Pancreas (tissue), 10 donors: ENCODE measurements at regions not wholly inside any gene's neighbourhood (a gene's known extent, or its start where the extent isn't known, plus 50 kb on each side); places are given as distances from the start of the nearest gene placed in this dataset.

ENCODE experiments used
- ATAC-seq, 4 donors: fragments of 200-7000 bp; cut with Tn5 transposase; one replicate each; pipeline versions ENCODE4 v1.8.0 to v1.9.1; 2020; ENCODE audit warnings: mild to moderate bottlenecking in 4 of 4, moderate library complexity in 4 of 4
- DNase-seq, 6 donors: peaks; one replicate each; pipeline ENCODE4 v3.0.0-alpha.2; 2020
- FAIRE-seq: peaks from 2 replicates; lab custom pipeline; 2012; peaks lifted over from hg19 to GRCh38; lab: Jason Lieb, UNC
- H3K27ac ChIP-seq, 4 donors: fragments of 200-600 bp; sonication (generic); 1 replicate in 3 of 4; 2 replicates in 1 of 4; pipeline versions ENCODE4 v1.5.0 to v1.8.0; 2020
- H3K27me3 ChIP-seq, 4 donors: fragments of 200-600 bp; one replicate each; pipeline ENCODE4 v1.8.0; 2021
- H3K36me3 ChIP-seq, 3 donors: fragments of 200-600 bp; sonication (generic) in 1 of 3; one replicate each; pipeline versions ENCODE4 v1.5.0 to v1.8.0; 2020 to 2021
- H3K4me1 ChIP-seq, 3 donors: fragments of 200-600 bp; one replicate each; pipeline ENCODE4 v1.8.0; 2021
- H3K4me3 ChIP-seq, 4 donors: fragments of 200-600 bp; sonication (generic) in 2 of 4; one replicate each; pipeline versions ENCODE4 v1.5.0 to v1.8.0; 2020 to 2021
- H3K9me3 ChIP-seq, 4 donors: fragments of 200-600 bp; one replicate each; pipeline ENCODE4 v1.8.0; 2021
- CTCF ChIP-seq, 4 donors: fragments of 200-600 bp; sonication (generic) in 3 of 4; IDR thresholded peaks; one replicate each; pipeline versions ENCODE4 v1.5.0 to v1.8.0; 2021; ENCODE audit warnings: antibody characterized with exemption in 4 of 4
- WGBS, 2 donors: extraction: QIAGEN DNeasy Blood & Tissue Kit; methylation state at CpG; one replicate each; pipeline ENCODE4 v1.1.7; 2013; 5-methylcytosine and 5-hydroxymethylcytosine counted together
- intact Hi-C, 3 donors: fragments of 100-400 bp; cut with DNase I; formaldehyde crosslinking; loops; one replicate each; pipeline versions ENCODE4 v1.11.1 to v1.14.2; 2022
- donor health status: healthy with polysubstance abuse.
- donor health status: DM: no; HTN: no; CAD: no; lungs with moderate emphysema.
- donor health status: DM: no; HTN: no; CAD: no.
- donor health status: control.
- donor health status: control.
- donor health status: Bipolar disorder and iron deficiency.
- donor health status: DM: yes; HTN: yes; CAD: no.
- donor health status: DM: no; HTN: no; CAD: no.
- donor health status: DM: no; HTN: no; CAD: no.
- donor health status: DM: yes; HTN: yes; CAD: no.

DNA sequence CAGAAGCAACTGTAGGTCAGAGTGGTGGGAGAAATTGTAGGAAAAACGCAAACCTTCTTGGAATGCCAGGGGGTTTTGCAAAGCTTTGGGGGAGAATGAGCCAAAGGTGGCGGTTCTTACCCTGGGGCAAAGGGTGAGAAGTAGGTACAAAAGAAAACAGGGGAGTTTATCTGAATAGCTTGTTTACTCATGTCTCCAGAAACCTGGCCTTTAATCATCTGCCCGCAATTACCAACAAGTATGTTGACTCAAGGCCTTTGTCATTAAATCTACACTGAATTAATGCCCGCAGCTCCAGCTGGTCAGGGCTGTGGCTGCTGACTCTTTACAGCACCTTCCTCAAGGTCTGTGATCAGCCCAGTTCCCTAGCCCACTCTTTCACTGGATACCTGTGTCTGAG is 320.1 kb downstream of the CBLN1 start:
- TF ChIP-seq CTCF (IDR thresholded peaks at IDR 0.05) = no peak
- WGBS, 2 donors = 55 to 60% methylated on average over 4 of the region's 4 CpGs
- no peak for ATAC-seq
- intact Hi-C loops = no loop called here
- no peak overlapping the region for H3K27ac ChIP-seq
- H3K4me1 ChIP-seq = no peaks in the 10 kb centered on the region
- DNase-seq = no peak
- H3K9me3 ChIP-seq = no peaks in the 10 kb centered on the region
- no peaks in the 10 kb centered on the region for H3K27me3 ChIP-seq
- FAIRE-seq = no peak
- no peaks in the 10 kb centered on the region for H3K36me3 ChIP-seq
- no peak overlapping the region for H3K4me3 ChIP-seq

DNA sequence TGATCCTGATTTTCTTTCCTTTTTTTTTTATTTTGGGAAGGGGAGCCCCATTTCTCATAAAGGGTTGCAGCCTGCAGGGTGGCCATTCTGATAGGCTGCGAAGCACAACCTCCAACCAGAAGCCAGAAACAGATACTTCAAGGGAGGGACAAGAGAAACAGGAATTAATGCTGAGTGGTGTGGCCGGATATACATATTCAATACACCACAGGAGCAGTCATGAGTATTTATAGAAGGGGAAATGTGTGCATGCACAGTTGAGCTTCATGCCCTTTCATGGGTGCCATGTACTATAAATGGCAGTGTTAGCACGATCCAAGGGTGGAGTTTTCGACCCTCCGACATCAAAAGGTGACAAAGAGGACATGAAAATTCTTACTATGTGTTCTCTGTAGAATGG is 320.8 kb downstream of the CBLN1 start:
- intact Hi-C loops = no loop called here
- no peak for DNase-seq
- no peaks in the 10 kb centered on the region for H3K27me3 ChIP-seq
- H3K4me1 ChIP-seq = no peaks in the 10 kb centered on the region
- no peaks in the 10 kb centered on the region for H3K9me3 ChIP-seq
- no peak for TF ChIP-seq CTCF (IDR thresholded peaks at IDR 0.05)
- WGBS, 2 donors = 80 to 84% methylated on average over 5 of the region's 5 CpGs
- no peak for FAIRE-seq
- no peak overlapping the region for H3K4me3 ChIP-seq
- ATAC-seq = no peak
- no peak overlapping the region for H3K27ac ChIP-seq
- H3K36me3 ChIP-seq = no peaks in the 10 kb centered on the region

DNA sequence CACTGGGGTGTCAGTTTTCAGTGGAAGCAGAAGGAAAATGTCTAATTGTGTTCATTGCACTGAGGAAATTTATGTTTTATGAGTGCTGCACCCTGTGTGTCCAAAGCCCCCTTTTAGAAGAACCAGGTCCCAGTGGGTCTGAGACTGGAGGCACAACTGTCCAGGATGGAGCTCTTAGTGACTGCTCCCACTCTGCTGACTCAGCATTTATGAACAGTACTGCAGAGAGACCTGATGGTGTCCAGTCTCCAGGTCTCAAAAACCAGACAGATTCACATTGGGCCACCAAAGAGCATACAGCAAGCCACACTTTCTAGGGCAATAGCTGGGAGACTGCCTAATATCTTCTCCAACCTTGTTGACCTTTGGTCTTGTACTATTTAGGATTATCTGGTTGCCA is 321.9 kb downstream of the CBLN1 start:
- intact Hi-C loops = no loop called here
- no peaks in the 10 kb centered on the region for H3K9me3 ChIP-seq
- no peak for TF ChIP-seq CTCF (IDR thresholded peaks at IDR 0.05)
- H3K27me3 ChIP-seq = no peaks in the 10 kb centered on the region
- H3K36me3 ChIP-seq = no peaks in the 10 kb centered on the region
- FAIRE-seq = no peak
- H3K27ac ChIP-seq = no peak overlapping the region
- H3K4me1 ChIP-seq = no peaks in the 10 kb centered on the region
- no peak for DNase-seq
- no peak for ATAC-seq
- no peak overlapping the region for H3K4me3 ChIP-seq

GRCh38 chr16:48959204-48959603 is 322.4 kb downstream of the CBLN1 start:
- WGBS, 2 donors = 56 to 60% methylated on average over 3 of the region's 3 CpGs
- Histone ChIP-seq H3K27ac (no peak overlapping the region), H3K27me3 (no peaks in the 10 kb centered on the region), H3K4me3 (no peak overlapping the region), H3K4me1 (no peaks in the 10 kb centered on the region), H3K9me3 (no peaks in the 10 kb centered on the region), H3K36me3 (no peaks in the 10 kb centered on the region)
- no peak for TF ChIP-seq CTCF (IDR thresholded peaks at IDR 0.05)
- FAIRE-seq (no peak), DNase-seq (no peak), ATAC-seq (no peak)
- intact Hi-C loops = no loop called here

DNA sequence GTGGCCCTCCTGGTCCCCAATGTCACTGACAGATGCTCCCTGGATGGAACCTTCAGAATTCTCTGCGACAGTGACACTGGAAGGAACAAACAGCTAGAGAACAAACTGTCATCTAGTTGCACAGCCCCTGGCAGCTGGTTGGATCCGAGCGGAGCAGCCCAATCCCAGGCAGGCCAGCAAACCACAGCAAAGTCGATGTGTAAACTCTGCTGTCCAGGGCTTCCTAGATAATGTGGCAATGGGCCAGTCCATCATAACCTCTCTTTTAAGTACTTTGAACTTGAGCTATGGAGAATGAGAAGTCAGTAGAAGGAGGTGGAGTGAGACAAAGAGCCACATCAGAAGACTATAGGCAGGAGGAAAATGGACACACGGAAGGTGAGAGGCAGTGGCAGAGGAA is 323.0 kb downstream of the CBLN1 start:
- no peak for DNase-seq

More for the DNA sequence above, 323.0 kb downstream of the CBLN1 start:
- Histone ChIP-seq H3K27ac (no peak overlapping the region), H3K4me1 (no peaks in the 10 kb centered on the region), H3K36me3 (no peaks in the 10 kb centered on the region), H3K9me3 (no peaks in the 10 kb centered on the region), H3K27me3 (no peaks in the 10 kb centered on the region), H3K4me3 (no peak overlapping the region)
- FAIRE-seq = no peak
- intact Hi-C loops = no loop called here
- ATAC-seq = no peak
- 59 to 67% methylated on average over 5 of the region's 5 CpGs for WGBS, 2 donors
- no peak for TF ChIP-seq CTCF (IDR thresholded peaks at IDR 0.05)
